Hematopoietic multipotent progenitor cell treated with erythropoietin and hydrocortisone succinate and interleukin-3 and kit ligand, for 17 days (in vitro differentiated cells): ENCODE measurements at regions not wholly inside any gene's neighbourhood (a gene's known extent, or its start where the extent isn't known, plus 50 kb on each side); places are given as distances from the start of the nearest gene placed in this dataset.

Source experiments
- DNase-seq: peaks from one replicate; pipeline ENCODE4 v3.0.0-alpha.2; 2015; ENCODE audit warnings: low spot score

DNA sequence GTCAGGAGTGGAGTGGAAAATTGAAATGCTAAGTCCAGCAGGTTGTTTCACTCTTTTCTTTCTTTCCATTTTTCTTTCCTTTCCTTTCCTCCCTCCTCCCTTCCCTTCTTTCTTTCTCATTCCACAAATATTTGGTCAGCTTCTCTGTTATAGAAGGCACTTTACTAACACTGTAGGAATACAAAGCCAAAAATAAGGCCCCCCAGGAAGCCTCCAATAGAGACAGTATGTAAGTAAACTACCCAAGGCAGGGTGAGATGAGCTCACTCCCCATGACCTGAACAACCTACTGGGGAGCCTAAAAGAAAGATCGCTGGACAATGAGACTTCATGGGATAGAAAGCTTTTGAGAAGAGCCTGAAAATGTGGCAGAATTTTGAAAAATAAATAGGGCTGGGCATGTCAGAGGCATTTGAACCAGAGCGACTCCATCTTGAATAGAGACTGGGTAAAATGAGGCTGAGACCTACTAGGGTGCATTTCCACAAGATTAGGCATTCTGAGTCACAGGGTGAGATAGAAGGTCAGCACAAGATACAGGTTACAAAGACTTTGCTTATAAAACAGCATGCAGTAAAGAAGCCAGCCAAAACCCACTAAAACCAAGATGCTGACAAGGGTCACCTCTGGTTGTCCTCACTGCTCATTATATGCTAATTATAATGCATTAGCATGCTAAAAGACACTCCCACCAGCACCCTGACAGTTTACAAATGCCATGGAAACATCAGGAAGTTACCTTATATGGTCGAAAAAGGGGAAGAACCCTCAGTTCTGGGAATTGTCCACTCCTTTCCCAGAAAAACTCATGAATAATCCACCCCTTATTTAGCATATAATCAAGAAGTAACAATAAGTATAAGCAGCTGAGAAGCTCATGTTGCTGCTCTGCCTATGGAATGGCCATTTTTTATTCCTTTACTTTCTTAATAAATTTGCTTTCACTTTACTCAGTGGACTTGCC is 158.9 kb upstream of the EGFLAM start:
- DNase-seq, result no peak

DNA sequence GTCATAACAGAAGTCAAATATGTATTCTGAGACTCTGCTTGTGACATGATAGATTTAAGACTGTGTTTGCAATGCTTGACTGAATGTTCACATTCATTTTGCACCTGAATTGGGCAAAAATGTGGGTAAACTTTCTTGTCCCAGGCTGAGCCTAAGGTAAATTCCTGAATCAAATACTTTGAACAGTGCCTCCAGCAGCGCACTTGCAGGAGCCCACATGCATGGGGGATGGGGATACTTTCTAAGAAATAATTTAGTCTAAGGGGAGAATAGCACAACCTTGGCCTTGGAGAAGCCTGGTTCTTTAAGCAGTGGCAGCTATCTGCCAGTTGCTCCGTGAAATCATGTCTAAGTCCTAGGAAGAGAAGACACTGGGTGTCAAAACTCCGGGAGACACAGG is 163.5 kb upstream of the EGFLAM start:
- no peak for DNase-seq

DNA sequence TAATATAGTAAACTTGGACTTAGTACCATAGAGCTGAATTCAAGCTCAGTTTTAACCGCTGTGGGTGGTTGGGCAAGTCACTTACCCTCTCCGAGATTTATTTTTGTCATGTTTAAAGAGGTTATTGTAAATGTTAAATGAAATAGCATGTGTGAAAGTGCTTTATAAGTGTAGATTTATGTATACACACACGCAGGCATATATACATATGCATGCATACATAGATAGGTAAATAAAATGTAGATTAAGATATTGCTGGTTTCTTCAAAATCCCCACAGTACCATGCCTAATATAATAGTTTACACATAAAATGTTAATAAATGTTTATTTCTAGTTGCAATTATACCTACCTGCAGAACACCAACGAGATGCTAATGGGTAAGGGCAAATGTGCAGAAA is 164.5 kb upstream of the EGFLAM start:
- no peak for DNase-seq

DNA sequence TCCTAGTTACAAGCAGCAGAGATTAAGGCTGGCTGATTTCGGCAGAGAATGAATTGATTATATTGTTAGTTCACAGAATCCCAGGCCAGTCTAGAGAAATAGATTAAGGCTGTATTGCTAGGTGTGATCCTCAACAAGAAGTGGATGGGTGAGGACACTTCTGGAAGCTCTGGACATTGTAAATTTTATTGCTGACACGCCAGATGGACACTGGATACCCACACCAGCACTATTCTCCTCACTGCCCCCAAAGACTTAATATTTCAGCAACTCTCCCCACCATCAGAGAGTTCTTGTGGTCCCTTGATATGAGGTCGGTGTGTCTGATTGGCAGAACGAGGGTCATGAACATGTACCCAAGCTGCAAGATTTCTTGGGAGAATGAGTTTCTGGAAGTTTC is 171.6 kb upstream of the EGFLAM start:
- no peak for DNase-seq

DNA sequence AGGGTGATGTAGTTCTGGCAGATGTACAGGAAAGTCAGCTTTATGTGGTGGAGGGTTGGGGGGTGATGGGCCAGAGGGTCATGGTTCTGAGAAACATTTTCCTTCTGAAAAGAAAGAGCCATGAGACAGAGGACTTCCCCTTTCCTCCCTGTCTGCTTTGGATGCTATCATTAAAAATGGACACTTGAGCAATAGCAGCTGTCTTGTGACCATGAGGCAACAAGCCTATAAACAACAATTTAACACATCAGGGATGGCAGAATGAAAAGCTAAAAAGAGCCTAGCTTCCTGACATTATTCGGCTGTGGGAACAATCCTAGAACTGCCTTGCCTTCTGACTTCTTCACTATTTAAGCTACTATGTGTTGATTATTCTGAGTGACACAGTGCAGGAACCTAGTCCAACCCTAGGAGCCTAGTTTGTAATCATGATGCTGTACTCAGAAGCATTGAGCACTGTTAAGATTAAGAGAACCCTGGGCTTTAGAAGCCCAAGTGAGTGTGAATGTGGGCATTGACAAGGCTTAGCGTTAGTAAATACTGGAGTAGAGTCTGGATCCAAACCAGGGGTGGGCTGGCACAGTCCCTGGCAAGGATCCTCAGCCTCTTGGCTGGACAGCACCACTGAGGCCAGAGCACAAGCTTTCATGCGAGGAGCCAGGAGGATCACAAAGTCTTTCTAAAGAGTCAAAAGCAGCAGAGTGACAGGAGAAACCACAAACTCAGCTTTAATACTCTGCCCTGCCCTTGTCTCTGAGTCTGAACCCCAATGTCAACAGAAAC is 178.5 kb upstream of the EGFLAM start:
- DNase-seq, result no peak

DNA sequence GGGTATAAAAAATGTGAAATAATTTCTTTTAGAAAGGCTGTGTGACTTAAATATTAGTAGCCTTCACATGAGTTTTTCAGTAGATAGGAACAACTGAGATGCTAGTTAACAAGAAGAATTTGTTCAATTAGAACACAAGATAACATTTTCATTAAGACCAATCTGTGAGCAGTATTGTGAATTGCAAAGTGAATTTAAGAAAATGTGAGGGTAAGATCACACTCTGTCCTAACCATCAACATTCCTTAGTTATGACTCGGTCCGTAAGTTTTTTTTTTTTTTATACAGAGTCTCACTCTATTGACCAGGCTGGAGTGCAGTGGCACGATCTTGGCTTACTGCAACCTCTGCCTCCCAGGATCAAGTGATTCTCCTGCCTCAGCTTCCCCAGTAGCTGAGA is 180.2 kb upstream of the EGFLAM start:
- no peak for DNase-seq

DNA sequence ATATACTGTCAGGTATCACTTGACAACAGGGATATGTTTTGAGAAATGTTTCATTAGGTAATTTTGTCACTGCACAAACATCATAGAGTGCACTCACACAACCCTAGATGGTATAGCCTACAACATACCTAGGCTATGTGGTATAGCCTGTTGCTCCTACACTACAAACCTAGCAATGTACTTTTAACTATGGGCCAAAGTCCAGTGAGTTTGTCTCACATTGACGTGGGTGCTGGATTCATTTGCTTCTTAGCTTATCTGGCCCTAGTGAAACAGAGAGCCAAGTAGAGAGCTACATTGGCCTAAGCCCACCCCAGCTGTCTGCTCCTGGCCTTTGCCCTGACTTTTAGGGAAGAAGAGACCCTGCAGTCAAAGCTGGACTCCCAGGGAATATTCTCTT is 180.7 kb upstream of the EGFLAM start:
- DNase-seq, result no peak

DNA sequence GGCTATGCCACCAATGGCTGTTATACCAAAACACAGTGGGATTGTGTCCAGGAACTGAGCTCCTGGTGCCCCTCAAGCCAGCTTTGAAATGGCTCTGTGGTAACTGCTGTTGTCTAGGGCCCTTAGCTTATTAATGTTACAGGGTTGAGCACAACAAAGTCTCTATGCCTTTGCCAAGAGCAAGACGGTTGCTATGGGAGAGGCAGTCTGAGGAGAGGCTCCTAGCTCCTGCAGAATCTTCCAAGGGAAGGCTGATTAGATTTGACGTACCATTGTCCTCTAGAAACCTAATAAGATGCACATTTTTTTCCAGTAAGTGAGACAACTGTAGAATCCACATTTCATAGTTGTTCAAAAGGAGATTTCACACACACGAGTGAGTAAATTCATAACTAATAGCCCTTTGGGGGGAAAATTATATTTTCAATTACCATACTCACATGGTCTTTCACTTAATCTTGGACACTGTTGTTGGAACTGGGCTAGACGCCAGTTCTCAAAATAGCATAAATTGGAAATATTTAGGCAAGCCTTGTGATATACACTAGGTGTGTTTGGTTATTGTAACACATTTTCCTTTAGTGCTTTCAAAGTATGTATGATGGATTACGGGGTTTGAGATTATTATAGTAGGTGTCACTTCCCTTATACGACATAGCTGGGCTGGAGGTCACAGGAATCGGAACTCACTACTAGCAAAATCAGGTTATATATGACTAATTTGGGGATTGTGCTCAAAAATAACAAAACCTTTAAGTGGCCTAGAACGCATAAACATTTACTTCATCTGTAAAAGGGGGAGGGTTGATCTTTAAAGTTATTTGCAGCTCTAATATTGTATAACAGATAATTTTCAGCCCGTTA is 186.3 kb upstream of the EGFLAM start:
- DNase-seq, result no peak

DNA sequence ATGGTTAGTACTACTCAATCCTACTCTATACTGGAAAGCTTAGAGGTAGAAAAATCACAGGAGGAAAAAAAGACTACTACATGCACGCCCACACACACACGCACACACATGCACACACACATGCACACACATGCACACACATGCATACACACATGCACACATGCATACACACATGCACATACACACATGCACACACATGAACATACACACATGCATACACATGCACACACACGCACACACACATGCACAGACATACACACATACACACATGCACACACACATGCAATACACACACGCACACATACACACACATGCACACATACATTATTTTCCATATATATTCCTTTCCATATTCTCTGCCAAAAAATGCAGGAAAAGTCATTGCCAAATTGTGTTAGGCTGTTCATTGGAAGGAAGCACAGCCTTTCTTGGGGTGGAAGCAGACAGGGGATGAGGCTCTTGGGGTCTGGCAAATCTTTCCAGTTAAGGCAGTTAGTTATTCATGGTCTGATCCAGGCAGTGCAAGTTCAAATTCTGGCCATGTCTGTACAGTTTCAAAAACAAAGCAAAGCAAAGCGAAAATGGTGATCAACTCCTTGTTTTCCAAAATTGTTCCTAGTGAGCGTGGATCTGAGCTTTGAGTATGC is 187.9 kb upstream of the EGFLAM start:
- no peak for DNase-seq

DNA sequence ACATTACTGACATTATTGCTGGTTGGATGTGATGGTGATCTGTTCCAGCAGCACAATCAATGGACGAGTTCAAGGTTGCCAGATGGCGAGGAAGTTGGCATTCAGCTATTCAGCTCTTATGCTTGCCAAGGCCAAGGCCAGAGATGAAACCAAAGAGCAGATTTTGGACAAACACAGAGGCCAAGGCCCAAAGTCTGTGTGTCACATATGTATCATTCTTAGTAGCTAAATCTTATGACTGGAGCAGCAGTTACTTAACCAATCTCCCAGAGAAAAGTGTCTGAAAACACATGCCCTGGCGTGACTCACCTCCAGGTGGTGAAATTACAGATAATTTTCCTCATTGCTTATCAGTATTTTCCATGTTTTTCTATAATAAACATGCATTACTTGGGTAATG is 189.0 kb upstream of the EGFLAM start:
- no peak for DNase-seq

DNA sequence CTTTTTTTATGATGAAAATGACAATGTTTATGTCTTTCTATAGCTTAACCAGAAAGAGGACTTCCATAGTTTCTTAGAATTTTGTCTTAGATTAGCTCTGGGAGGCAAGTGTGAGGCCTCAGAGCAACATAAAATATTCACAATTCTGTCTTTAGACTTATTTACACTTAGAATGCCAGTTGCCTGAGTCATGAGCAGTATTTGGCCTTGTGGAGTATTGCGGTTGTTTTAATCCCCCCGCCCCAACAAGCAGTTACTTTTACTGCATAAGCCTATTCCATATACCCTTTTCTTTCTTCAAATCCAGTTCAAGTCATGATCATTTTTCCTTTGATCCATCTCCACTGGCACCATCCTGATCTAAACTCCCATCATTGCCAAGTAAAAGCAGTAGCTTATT is 198.0 kb upstream of the EGFLAM start:
- DNase-seq, result no peak

DNA sequence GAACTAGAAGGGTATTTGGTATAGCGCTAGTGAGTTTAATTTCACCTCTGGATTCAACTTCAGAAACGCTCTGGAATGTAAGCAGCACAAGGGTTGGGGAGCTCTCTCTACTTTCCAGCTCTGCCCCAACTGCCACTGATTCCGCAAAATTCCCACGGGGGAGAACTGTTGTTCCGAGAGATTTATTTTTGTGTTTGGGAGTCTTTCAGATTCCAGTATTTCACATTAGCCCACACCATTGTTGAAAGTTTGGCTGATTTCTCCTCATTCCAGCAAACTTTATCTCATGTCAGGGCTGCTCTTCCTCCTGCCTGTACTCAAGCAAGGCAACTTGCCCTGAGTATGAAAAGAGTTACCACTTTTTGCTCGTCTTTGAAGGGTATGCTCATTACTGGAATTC is 198.5 kb upstream of the EGFLAM start:
- no peak for DNase-seq

DNA sequence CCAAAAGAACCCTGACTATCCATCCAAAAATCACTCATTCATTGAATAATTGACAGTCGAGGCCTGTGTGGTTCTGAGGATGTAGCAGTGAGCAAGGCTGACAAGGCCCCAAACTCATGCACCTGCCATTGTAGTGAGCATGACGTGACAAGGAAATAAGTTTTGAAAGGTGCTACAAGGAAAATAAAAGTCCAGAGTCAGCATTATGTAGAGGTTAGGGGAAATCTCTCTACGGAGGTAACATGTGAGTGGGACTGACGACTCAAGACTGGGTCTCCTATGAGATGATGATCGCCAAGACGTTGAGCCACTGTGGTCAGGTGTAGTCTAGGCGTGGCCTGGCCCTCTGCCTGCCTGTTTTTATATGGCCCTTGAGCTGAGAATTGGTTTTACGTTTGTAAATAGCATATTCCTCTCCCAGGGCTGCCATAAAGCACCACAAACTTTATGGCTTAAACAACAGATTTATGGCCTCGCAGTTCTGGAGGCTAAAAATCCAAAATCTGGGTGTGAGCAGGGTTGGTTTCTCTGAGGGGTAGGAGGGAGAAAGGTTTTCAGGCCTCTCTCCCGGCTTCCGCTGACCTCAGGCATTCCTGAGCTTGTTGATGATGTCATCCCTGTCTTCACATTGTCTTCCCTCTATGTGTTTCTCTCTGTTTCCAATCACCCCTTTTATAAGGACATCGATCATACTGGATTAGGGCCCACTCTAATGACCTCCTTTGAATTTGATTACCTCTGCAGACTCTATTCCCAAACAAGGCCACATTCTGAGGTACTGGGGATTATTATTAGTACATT is 206.4 kb upstream of the EGFLAM start:
- no peak for DNase-seq

DNA sequence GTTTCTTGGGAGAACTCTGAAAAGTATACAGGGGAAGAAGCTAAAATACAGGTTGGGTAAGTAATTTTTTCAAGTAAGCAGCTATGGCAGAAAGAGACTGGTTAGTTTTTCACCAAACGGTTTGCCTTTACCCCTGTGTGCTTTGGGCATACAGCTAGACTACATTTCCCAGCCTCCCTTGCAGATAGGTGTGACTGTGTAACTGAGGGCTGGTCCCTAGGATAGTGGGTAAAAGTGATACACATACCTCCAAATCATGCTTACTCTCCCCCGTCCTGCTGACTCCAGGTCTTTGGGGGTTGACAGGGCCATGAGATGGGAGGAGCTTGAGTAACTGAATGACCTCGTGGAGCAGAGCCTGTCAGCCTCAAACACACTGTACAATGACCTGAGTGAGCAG is 208.6 kb upstream of the GDNF start:
- DNase-seq, result no peak

DNA sequence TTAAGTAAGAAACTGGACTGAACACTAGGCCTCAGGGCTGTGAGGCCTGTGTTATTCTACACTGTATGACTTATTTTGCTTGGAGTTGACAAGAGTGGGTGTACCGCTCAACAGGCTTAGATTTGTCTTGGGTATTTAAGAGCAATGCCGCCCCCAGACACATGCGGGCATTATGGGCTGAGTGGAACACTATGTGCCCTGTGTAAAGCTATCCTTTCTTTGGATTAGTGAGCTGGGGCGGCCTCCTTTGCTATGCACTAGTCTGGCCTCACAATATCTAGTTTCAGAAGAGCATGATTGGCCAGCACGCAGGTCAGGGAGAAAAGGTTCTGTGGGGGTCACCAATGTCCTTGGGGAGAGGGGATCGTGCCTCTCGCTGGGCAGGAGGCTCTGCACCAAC is 206.3 kb upstream of the GDNF start:
- no peak for DNase-seq

DNA sequence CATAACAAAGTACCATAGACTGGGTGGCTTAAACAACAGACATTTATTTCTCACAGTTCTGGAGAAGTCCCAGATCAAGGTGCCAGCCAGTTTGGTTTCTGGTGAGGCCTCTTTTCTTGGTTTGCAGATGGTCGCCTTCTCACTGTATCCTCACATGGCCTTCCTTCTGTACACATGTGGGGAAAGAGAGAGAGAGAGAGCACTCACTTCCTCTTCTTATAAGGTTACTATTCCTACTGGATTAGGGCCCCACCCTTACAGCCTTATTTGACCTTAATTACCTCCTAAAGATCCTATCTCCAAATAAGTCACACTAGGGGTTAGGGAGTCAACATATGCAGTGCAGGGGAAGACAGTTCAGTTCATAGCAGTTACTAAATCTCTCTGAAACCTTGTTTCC is 205.6 kb upstream of the GDNF start:
- DNase-seq, result no peak

DNA sequence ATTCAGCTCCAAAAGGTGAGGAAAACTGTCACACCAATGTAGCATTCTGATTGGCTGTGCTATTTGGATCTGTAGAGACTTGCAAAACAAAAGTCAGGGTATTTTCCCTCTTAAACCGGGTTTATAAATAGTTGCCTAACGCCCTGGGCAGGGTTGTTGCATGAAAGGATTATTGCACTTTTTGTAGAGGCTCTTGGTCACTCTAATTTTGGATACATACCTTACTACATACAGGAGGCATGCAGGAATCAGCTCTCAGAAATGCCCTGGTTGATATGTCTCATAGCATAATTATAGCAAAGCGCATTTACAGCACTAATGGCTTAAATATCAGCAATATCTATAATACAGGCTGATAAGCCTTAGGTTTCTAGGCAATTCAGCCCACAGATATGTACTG is 200.0 kb upstream of the GDNF start:
- DNase-seq, result no peak

DNA sequence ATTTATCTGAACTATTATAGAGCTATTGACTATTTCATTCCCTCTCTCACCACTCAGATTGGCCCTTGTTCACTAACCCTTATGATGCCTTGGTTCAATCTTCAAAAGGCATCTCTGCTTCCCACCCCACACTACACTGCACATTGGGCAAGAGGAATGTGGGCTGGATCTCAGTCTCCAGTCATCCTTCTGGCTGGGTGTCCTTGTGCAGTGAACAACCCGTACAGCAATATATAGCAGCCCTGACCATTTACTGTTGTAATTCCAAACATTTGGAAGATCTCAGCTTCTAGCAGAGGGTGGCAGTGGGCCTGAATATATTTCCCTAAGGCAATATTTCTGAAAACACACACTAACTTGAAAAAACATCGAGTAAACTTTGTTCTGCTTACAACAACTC is 199.2 kb upstream of the GDNF start:
- DNase-seq, result no peak

DNA sequence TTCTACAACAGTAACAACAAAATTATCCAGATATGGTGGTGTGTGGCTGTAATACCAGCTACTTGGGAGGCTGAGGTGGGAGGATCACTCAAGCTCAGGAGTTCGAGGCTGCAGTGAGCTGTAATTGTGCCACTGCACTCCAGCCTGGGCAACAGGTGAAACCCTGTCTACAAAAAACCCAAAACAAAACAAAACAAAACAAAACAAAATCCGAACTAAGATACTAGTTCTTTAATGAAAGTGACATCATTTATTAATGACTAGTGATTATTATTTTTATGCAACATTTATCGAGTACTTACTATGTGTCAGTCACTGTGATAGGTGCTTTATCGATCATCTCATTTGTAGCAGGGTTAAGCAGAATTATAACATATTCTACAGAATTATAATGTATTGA is 196.9 kb upstream of the GDNF start:
- DNase-seq, result no peak

DNA sequence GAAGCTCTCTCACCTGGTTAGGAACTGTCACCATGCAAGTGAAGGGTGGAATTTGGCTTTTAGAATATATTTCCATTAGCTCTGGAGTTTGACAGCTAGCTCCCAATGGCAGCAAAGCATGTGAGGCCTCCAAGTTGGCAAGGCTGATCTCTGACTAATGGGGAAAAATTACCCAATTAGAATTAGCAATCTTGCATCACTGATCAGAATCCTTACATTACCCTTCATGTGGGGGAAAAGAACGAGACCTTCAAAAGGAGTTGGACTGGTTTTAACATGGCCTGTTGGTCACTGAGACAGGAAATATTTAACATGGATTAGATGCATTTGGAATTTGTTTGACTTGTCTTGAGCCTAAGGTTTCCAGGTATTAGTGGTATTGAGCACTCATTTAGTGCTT is 192.3 kb upstream of the GDNF start:
- no peak for DNase-seq

DNA sequence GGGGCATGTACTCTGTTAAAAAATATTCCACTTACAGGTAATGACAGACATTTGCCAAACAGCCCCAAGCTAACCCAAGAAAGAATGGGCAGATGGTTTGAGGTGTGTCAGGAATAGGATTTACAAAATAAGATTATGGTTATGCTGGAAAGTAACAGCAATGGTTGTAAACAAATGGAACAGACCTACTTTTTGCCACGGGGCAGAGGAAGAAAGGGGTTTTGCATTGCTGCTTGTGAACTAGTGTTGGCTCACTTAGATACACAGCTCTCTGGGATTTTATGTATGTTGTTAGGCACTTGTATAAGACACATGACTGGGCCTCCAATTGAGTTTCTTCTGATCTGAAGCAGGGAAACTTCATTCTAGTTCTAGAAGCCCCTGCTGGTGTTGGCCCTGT is 191.5 kb upstream of the GDNF start:
- DNase-seq, result no peak
